HUES48 (cell line): ENCODE measurements at regions not wholly inside any gene's neighbourhood (a gene's known extent, or its start where the extent isn't known, plus 50 kb on each side); places are given as distances from the start of the nearest gene placed in this dataset.

Experiments
- H3K27ac ChIP-seq: one replicate; pipeline ENCODE4 v1.7.0; 2013; ENCODE audit warnings: low read depth, low read length, inconsistent platforms
- H3K27me3 ChIP-seq: 2 replicates; pipeline ENCODE4 v1.6.1; 2013; ENCODE audit warnings: mild to moderate bottlenecking, low read length; ENCODE audit not compliant: control insufficient read depth, insufficient read depth
- H3K36me3 ChIP-seq: 2 replicates; pipeline ENCODE4 v1.6.1; 2013; ENCODE audit warnings: low read length; ENCODE audit not compliant: control insufficient read depth, insufficient read depth
- H3K4me1 ChIP-seq: 2 replicates; pipeline ENCODE4 v1.6.1; 2013; ENCODE audit warnings: mild to moderate bottlenecking, low read length; ENCODE audit not compliant: control insufficient read depth, insufficient read depth
- H3K4me3 ChIP-seq: 2 replicates; pipeline ENCODE4 v1.5.1; 2013; ENCODE audit warnings: mild to moderate bottlenecking, low read depth, low read length
- H3K9ac ChIP-seq: 2 replicates; pipeline ENCODE4 v1.6.1; 2013; ENCODE audit warnings: mild to moderate bottlenecking, low read depth, low read length, moderate library complexity
- H3K9me3 ChIP-seq: 2 replicates; pipeline ENCODE4 v1.6.1; 2013; ENCODE audit warnings: low read length; ENCODE audit not compliant: control insufficient read depth, insufficient read depth

DNA sequence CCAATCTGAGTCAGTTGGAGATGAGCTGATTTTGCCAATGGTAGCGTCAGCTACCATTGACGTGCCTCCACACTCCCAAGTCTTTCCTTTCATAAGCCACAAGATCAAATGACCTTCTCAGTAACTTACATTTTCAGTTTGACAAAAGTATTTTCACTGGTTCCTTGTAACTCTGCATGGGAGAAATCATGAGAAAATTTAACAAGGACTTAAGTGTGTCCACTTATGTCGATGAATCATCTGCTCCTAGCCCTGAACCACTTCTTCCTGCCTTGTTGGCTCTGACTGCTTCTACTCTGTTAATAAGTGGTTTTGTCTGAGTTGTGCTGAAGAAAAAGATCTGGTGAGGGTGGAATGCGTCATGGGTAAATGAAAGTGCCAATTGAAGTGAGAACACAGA lies 101.2 kb downstream of the NFKBIZ start:
- Histone ChIP-seq H3K4me3 (no peak overlapping the region), H3K36me3 (no peaks in the 10 kb centered on the region), H3K9me3 (no peaks in the 10 kb centered on the region), H3K4me1 (no peaks in the 10 kb centered on the region), H3K27me3 (no peaks in the 10 kb centered on the region), H3K9ac (no peak overlapping the region), H3K27ac (no peak overlapping the region)

DNA sequence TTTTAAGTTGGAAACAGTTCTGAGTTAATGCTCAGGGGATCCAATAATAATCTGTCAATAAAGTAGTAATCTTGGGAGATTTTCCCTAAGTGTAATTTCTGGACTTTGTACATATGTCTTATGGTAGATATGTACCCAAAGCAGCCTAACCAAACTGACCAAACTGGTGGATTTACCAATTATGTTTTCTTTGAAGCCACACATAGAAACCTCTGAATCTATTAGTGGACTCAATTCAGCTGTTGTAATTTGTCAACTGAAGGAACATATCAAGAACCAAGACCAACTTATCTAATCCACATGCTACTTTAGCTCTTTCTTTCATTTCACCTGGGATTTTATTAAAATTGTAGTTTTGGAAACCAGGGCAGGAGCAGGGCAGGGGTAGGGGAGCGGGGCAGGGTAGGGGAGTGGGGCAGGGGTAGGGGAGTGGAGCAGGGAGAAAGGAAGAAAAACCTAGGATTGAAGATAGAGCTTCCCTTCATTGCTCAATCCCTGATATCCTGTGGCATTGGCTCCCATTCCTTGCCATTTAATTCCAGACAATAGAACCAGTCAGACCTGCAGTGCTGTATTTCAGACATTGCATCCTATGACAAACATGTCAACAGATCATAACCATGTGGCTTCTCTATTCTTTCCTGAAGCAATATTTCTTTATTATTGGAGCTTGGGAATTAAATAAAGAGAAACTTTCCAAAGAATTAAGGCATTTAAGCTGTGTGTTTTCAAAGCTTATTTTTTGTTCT lies 101.8 kb downstream of the NFKBIZ start:
- no peaks in the 10 kb centered on the region for H3K9me3 ChIP-seq
- no peaks in the 10 kb centered on the region for H3K27me3 ChIP-seq
- no peak overlapping the region for H3K4me3 ChIP-seq
- no peak overlapping the region for H3K27ac ChIP-seq
- H3K36me3 ChIP-seq, result no peaks in the 10 kb centered on the region
- no peak overlapping the region for H3K9ac ChIP-seq
- no peaks in the 10 kb centered on the region for H3K4me1 ChIP-seq

- no peak overlapping the region for H3K9ac ChIP-seq
- H3K27me3 ChIP-seq, result no peaks in the 10 kb centered on the region
- H3K4me1 ChIP-seq, result no peaks in the 10 kb centered on the region
- no peak overlapping the region for H3K27ac ChIP-seq
- no peaks in the 10 kb centered on the region for H3K9me3 ChIP-seq
- no peak overlapping the region for H3K4me3 ChIP-seq
- H3K36me3 ChIP-seq, result no peaks in the 10 kb centered on the region
Measured at GRCh38 chr3:101954361-101954760, 105.0 kb downstream of the NFKBIZ start.

DNA sequence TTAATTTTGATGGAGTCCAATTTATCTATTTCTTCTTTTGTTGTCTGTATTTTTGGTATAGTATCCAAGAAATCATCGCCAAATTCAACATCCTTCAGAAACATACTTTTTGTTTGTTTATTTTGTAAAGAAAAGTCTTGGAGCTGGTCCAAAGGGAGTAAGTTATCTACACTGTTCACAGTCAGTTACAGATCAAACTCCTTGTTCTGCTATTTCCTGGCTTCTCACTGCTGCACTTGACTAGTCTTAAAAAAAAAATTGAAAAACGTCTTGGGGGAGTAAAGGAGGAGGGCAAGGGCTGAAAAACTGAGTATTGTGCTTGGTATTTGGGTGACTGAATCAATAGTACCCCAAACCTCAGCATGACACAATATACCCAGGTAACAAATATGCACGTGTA lies 105.6 kb downstream of the NFKBIZ start:
- no peaks in the 10 kb centered on the region for H3K27me3 ChIP-seq
- H3K4me3 ChIP-seq, result no peak overlapping the region
- H3K36me3 ChIP-seq, result no peaks in the 10 kb centered on the region
- no peak overlapping the region for H3K9ac ChIP-seq
- no peak overlapping the region for H3K27ac ChIP-seq
- H3K9me3 ChIP-seq, result no peaks in the 10 kb centered on the region
- no peaks in the 10 kb centered on the region for H3K4me1 ChIP-seq

GRCh38 chr3:101962055-101962454 lies 112.7 kb downstream of the NFKBIZ start:
- Histone ChIP-seq H3K9ac (no peak overlapping the region), H3K36me3 (no peaks in the 10 kb centered on the region), H3K27me3 (no peaks in the 10 kb centered on the region), H3K4me1 (no peaks in the 10 kb centered on the region), H3K27ac (no peak overlapping the region), H3K9me3 (no peaks in the 10 kb centered on the region), H3K4me3 (no peak overlapping the region)

- no peak overlapping the region for H3K9ac ChIP-seq
- no peaks in the 10 kb centered on the region for H3K4me1 ChIP-seq
- no peak overlapping the region for H3K27ac ChIP-seq
- H3K36me3 ChIP-seq, result no peaks in the 10 kb centered on the region
- H3K27me3 ChIP-seq, result no peaks in the 10 kb centered on the region
- H3K4me3 ChIP-seq, result no peak overlapping the region
- H3K9me3 ChIP-seq, result no peaks in the 10 kb centered on the region
Measured at GRCh38 chr3:101963902-101964362, 114.6 kb downstream of the NFKBIZ start.

DNA sequence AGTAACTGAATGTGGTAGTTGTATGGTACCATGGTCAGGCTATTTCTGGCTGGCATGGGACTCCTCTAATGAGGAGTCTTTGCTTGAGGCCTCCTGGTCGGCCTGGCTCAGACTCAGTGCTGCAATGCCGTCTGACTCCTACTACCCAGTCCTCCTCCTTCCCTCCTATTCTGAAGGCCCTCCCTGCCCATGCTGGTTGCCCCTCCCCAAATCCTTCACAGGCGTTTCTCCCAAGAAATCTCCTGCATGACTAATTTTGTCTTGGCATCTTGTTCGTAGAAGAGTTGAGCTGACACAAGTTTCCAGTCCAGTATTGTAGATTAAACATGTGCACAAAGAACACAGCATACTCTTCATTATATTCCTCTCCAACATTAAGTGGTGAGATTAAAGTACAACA lies 115.5 kb downstream of the NFKBIZ start:
- H3K9me3 ChIP-seq, result no peaks in the 10 kb centered on the region
- no peak overlapping the region for H3K4me3 ChIP-seq
- no peaks in the 10 kb centered on the region for H3K4me1 ChIP-seq
- H3K9ac ChIP-seq, result no peak overlapping the region
- no peaks in the 10 kb centered on the region for H3K27me3 ChIP-seq
- H3K36me3 ChIP-seq, result no peaks in the 10 kb centered on the region
- no peak overlapping the region for H3K27ac ChIP-seq

DNA sequence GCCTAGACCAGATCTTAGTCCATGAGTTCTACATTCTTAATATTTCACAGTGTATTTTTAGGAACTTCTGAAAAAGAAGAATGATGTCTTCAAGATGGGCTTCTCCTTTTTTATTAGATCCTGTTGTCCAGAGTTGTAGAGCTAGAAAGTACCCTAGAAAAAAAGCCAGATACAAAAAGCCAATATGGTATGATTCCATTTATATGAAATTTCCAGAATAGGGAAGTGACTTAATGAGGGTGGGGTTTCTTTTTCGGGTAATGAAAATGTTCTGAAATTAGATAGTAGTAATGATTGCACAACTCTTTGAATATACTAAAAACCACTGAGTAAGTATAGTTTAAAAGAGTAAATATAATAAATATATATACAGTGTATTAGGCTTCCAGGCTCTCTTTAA lies 116.9 kb downstream of the NFKBIZ start:
- no peak overlapping the region for H3K4me3 ChIP-seq

GRCh38 chr3:101970212-101970611 lies 120.9 kb downstream of the NFKBIZ start:
- Histone ChIP-seq H3K9me3 (no peaks in the 10 kb centered on the region), H3K36me3 (no peaks in the 10 kb centered on the region)

More for the DNA sequence above, 116.9 kb downstream of the NFKBIZ start:
- no peaks in the 10 kb centered on the region for H3K36me3 ChIP-seq
- H3K9me3 ChIP-seq, result no peaks in the 10 kb centered on the region
- no peak overlapping the region for H3K9ac ChIP-seq
- H3K4me1 ChIP-seq, result no peaks in the 10 kb centered on the region
- no peaks in the 10 kb centered on the region for H3K27me3 ChIP-seq
- no peak overlapping the region for H3K27ac ChIP-seq

DNA sequence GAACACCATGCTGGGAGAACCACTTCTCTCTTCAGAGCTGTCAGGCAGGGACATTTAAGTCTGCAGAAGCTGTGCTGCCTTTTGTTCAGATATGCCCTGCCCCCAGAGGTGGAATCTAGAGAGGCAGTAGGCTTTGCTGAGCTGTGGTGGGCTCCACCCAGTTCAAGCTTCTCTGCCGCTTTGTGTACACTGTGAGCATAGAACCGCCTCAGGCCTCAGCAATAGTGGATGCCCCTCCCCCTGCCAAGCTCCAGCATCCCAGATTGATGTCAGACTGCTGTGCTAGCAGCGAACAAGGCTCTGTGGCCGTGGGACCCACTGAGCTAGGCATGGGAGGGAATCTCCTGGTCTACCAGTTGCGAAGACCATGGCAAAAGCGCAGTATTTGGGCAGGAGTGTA lies 121.6 kb downstream of the NFKBIZ start:
- Histone ChIP-seq H3K4me3 (no peak overlapping the region), H3K27me3 (no peaks in the 10 kb centered on the region), H3K4me1 (no peaks in the 10 kb centered on the region), H3K9me3 (no peaks in the 10 kb centered on the region), H3K27ac (no peak overlapping the region), H3K9ac (no peak overlapping the region), H3K36me3 (no peaks in the 10 kb centered on the region)

More at GRCh38 chr3:101970212-101970611, 120.9 kb downstream of the NFKBIZ start:
- Histone ChIP-seq H3K4me3 (no peak overlapping the region), H3K4me1 (no peaks in the 10 kb centered on the region), H3K9ac (no peak overlapping the region), H3K27ac (no peak overlapping the region), H3K27me3 (no peaks in the 10 kb centered on the region)

DNA sequence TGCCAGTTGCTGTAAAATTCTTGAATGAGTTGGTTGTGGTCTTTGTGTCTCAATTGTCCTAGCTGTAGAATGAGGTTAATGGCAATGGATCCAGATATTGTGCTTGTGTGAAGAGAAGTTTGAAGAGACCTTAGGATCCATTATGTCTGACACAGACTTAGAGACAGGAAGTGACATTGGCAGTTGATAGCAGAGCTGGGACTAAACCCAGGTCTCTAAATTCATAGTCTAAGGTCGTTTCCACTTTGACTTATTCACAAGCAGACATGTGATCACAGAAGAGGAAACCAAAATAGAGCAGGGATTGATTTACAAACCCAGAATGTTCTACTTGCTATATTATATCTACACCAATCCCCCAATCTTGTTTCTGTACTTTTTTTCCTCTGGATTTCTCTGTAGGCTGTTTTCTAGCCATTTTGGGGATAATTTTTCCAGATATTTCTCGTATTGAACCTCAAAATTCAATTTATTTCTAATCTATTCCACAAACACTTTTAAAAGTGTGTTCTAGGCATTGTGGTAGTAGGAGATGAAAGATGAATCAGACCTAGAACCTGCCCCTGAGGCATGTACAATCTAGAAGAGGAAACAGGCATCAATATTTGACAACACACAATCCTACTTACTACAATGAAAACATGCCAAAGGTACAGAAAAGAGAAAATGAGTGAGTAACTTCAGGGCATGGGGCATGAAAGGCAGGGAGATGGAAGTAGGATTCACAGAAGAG lies 123.3 kb downstream of the NFKBIZ start:
- no peaks in the 10 kb centered on the region for H3K36me3 ChIP-seq
- H3K4me3 ChIP-seq, result no peak overlapping the region
- no peaks in the 10 kb centered on the region for H3K4me1 ChIP-seq
- H3K27me3 ChIP-seq, result no peaks in the 10 kb centered on the region
- H3K9ac ChIP-seq, result no peak overlapping the region
- no peaks in the 10 kb centered on the region for H3K9me3 ChIP-seq
- H3K27ac ChIP-seq, result no peak overlapping the region
